Nephron (organoid): ENCODE measurements at regions not wholly inside any gene's neighbourhood (a gene's known extent, or its start where the extent isn't known, plus 50 kb on each side); places are given as distances from the start of the nearest gene placed in this dataset.
A peak's percentile ranks its signal among the peaks of the same experiment; 100 is the strongest.

ENCODE experiments used
- H3K27ac Mint-ChIP-seq, 3 experiments: 2 replicates each; pipeline ENCODE4 v1.8.0; 2020; ENCODE audit warnings: mixed read lengths in 3 of 3, mild to moderate bottlenecking in 2 of 3, moderate library complexity in 1 of 3
- H3K27me3 Mint-ChIP-seq: 2 replicates; pipeline ENCODE4 v1.8.0; 2021; ENCODE audit warnings: low read depth, mild to moderate bottlenecking, moderate library complexity, mixed read lengths
- H3K36me3 Mint-ChIP-seq: 2 replicates; pipeline ENCODE4 v1.8.0; 2020; ENCODE audit warnings: low read depth, mixed read lengths
- H3K4me1 Mint-ChIP-seq: 2 replicates; pipeline ENCODE4 v1.8.0; 2020; ENCODE audit warnings: mixed read lengths
- H3K4me3 Mint-ChIP-seq, 3 experiments: 2 replicates each; pipeline ENCODE4 v1.8.0; 2020; ENCODE audit warnings: mild to moderate bottlenecking in 3 of 3, mixed read lengths in 3 of 3, moderate library complexity in 2 of 3
- H3K9me3 Mint-ChIP-seq: 2 replicates; pipeline ENCODE4 v1.8.0; 2020; ENCODE audit warnings: mixed read lengths
- TF ChIP-seq, protein P1 (sequence below), 3 experiments: fragments of 200-600 bp; sonication (generic); IDR thresholded peaks; one replicate each; pipeline ENCODE4 v1.5.0; 2021; ENCODE audit warnings: antibody characterized with exemption in 3 of 3; ENCODE audit not compliant: unreplicated experiment in 3 of 3

DNA sequence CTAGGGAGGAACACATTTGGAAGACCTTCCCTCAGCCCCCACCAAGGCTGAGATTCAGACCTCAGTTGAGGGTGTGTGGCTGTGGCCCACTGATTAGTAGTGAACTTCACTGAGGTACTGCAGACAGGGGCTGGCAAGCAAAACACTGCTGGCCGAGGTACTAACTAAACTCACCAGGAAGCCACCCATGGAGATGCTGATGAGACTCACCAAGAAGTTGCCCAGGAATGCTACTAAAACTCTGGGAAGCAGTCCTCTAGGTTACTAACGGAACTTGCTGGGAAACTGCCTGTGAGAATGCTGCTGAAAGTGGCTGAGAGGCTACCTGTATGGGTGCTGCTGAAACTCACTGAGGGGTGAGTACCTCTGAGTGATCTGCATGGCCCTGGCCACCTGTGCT, 372.4 kb upstream of the RPS6KA3 start:
- TF ChIP-seq, protein P1, sequence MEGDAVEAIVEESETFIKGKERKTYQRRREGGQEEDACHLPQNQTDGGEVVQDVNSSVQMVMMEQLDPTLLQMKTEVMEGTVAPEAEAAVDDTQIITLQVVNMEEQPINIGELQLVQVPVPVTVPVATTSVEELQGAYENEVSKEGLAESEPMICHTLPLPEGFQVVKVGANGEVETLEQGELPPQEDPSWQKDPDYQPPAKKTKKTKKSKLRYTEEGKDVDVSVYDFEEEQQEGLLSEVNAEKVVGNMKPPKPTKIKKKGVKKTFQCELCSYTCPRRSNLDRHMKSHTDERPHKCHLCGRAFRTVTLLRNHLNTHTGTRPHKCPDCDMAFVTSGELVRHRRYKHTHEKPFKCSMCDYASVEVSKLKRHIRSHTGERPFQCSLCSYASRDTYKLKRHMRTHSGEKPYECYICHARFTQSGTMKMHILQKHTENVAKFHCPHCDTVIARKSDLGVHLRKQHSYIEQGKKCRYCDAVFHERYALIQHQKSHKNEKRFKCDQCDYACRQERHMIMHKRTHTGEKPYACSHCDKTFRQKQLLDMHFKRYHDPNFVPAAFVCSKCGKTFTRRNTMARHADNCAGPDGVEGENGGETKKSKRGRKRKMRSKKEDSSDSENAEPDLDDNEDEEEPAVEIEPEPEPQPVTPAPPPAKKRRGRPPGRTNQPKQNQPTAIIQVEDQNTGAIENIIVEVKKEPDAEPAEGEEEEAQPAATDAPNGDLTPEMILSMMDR (IDR thresholded peaks at IDR 0.05; ENCODE audit: unreplicated experiment in 3 of 3): no peak
- Mint-ChIP-seq H3K27me3 (no peaks in the 10 kb centered on the region), H3K9me3 (no peaks in the 10 kb centered on the region), H3K27ac (no peak overlapping the region), H3K4me1 (no peaks in the 10 kb centered on the region), H3K4me3 (no peak overlapping the region), H3K36me3 (no peaks in the 10 kb centered on the region)

DNA sequence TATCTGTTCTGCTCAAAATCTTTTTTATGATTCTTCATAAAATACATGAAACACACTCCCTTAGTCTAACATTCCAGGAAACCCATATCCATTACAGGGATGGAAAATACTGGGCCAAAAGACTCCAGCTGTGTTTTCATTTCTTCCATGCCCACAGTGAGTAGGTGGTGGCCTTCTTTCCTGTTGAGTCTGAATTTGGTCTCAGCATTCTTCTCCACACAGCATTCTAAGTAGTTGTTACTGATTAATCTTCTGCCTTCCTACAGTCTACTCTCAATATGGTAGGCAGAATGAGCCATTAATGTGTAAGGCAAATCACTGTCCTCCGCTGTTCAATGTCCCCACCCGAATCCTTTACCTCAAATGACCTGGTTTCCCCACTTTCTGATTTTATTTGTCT, 370.6 kb upstream of the RPS6KA3 start:
- Mint-ChIP-seq H3K4me3 (no peak overlapping the region), H3K9me3 (no peaks in the 10 kb centered on the region), H3K4me1 (no peaks in the 10 kb centered on the region), H3K36me3 (no peaks in the 10 kb centered on the region), H3K27ac (no peak overlapping the region), H3K27me3 (no peaks in the 10 kb centered on the region)
- TF ChIP-seq, protein P1 (IDR thresholded peaks at IDR 0.05; ENCODE audit: unreplicated experiment in 3 of 3): no peak

DNA sequence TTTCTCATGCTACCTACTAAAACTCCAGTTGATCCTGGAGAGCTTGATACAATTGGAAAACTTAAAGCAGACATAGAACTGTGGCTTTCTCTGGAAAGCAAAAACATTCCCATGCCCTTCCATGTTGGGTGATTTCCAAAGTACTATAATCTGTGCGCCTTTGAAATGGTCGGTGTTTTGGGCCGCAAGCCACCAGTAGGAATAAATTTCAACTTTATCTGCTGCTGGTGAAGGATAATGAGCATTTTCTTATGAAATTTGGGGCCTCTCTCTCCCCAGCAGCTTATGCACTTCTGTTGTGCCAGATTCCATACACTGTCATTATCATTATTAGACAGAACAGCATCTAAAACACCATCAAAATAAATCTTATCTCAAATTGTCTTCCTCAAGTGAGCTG, 366.7 kb upstream of the RPS6KA3 start:
- no peaks in the 10 kb centered on the region for H3K9me3 Mint-ChIP-seq
- no peak overlapping the region for H3K4me3 Mint-ChIP-seq
- peak overlapping the region in 2 of 3 experiments; percentile 30 to 60 for H3K27ac Mint-ChIP-seq
- TF ChIP-seq, protein P1 (IDR thresholded peaks at IDR 0.05; ENCODE audit: unreplicated experiment in 3 of 3): no peak
- no peaks in the 10 kb centered on the region for H3K27me3 Mint-ChIP-seq
- H3K4me1 Mint-ChIP-seq: no peaks in the 10 kb centered on the region
- H3K36me3 Mint-ChIP-seq: no peaks in the 10 kb centered on the region

DNA sequence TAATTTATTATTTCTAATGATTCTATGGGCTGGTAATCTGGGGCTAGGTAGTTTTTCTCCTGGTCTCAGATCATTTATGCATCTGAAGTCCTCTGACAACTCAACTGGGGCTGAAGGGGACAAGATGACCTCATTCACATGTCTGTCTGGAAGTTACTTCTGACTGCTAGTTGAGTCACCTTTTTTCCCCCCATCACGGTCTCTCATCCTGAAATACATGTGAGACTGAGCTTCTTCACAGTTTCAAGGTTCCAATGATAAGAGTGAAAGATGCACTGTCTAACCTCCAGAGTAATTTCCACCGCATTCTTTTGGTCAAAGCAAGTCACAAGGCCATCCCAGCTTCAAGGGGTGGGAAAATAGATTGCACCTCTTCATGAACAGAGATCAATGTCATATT, 356.7 kb upstream of the RPS6KA3 start:
- H3K27me3 Mint-ChIP-seq: no peaks in the 10 kb centered on the region
- H3K36me3 Mint-ChIP-seq: no peaks in the 10 kb centered on the region
- TF ChIP-seq, protein P1 (IDR thresholded peaks at IDR 0.05; ENCODE audit: unreplicated experiment in 3 of 3): no peak
- H3K4me3 Mint-ChIP-seq: no peak overlapping the region
- H3K27ac Mint-ChIP-seq: no peak overlapping the region
- H3K9me3 Mint-ChIP-seq: no peaks in the 10 kb centered on the region
- no peaks in the 10 kb centered on the region for H3K4me1 Mint-ChIP-seq

DNA sequence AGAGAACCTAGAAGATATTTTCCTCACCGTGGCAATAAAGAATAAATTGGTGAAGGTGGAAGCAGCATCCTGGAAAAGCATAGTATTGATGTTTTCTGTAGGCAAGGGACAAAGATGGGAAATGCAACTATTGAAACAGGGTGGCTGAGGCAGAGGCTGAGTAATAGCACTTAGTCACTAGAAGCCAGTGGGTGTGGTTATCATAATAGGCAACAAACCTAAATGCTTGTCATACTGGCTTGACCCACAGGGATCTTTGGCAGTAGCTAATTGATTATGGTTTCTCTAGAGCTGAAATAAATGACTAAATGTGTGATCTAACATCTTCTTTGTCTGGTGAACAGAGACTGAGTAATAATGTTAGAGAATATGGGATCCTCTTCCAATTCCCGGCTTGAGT, 353.6 kb upstream of the RPS6KA3 start:
- Mint-ChIP-seq H3K27me3 (no peaks in the 10 kb centered on the region), H3K4me3 (no peak overlapping the region), H3K27ac (no peak overlapping the region), H3K9me3 (no peaks in the 10 kb centered on the region), H3K36me3 (no peaks in the 10 kb centered on the region), H3K4me1 (no peaks in the 10 kb centered on the region)
- TF ChIP-seq, protein P1 (IDR thresholded peaks at IDR 0.05; ENCODE audit: unreplicated experiment in 3 of 3): no peak

DNA sequence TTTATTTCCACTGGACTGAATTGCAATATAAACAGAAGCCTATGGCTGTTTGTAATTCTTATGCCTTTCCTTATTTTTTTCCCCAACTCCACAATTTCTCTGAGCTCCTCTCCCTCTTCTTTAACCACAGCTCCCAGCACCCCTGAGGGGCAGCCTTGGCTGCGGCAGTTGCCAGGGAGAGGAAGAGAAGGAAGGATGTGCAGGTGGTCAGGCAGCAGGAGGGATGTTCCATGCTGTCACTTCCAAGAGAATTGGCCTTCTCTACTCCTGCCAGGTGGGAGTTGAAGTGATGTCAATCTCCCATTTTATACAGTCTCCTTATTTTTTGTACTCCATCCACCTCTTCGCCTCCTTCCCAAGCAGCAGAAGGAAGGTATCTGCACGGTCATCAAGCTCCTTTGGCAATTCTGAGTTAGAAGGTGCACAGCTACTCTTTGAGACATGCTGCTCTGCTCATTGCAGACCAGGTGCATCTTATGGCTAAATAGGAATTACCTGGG, 343.3 kb upstream of the RPS6KA3 start:
- H3K27me3 Mint-ChIP-seq: no peaks in the 10 kb centered on the region
- H3K27ac Mint-ChIP-seq: no peak overlapping the region
- TF ChIP-seq, protein P1 (IDR thresholded peaks at IDR 0.05; ENCODE audit: unreplicated experiment in 3 of 3): no peak
- no peak overlapping the region for H3K4me3 Mint-ChIP-seq
- no peaks in the 10 kb centered on the region for H3K36me3 Mint-ChIP-seq
- H3K9me3 Mint-ChIP-seq: no peaks in the 10 kb centered on the region
- no peaks in the 10 kb centered on the region for H3K4me1 Mint-ChIP-seq
